ENCODE measurements at regions not wholly inside any gene's neighbourhood (a gene's known extent, or its start where the extent isn't known, plus 50 kb on each side); places are given as distances from the start of the nearest gene placed in this dataset.

- ChIA-PET POLR2A (ENCODE audit: partially characterized antibody) (interaction anchor here (1.5 kb wide), 1 partner anchor 7 kb away, joined by 4 read pairs; no protein-coding TSS in a partner anchor), CTCF (ENCODE audit: partially characterized antibody) (interaction anchor here (1.6 to 8.2 kb wide), 2 partner anchors 10 to 49 kb away, joined by 4 to 50 read pairs; no protein-coding TSS in a partner anchor)
- no peaks in the 10 kb centered on the region for H4K20me1 ChIP-seq (replicated peaks in 1 of 2; ENCODE audit: control insufficient read depth in 1 of 2, insufficient read depth in 2 of 2, low read length in 2 of 2)
- 93% methylated on average over 5 of the region's 5 CpGs; no CpG with 5 or more reads in 1 of the 2 experiments for WGBS, 2 experiments (ENCODE audit: extremely low coverage in 1 of 2, insufficient coverage in 1 of 2, insufficient read length in 1 of 2, insufficient replicate concordance in 2 of 2, low coverage in 1 of 2, low lambda C conversion rate in 2 of 2, missing lambda C conversion rate in 1 of 2)
- H3K14ac ChIP-seq (ENCODE audit: insufficient read length): no peak overlapping the region
- H3K56ac ChIP-seq (replicated peaks; ENCODE audit: insufficient read length, low read depth, low read length): no peak overlapping the region
- no peak overlapping the region for H3K4me2 ChIP-seq (ENCODE audit: insufficient read depth in 1 of 2, low read depth in 2 of 2, low read length in 2 of 2)
- H4K8ac ChIP-seq (ENCODE audit: extremely low read depth, insufficient read depth, low read length): no peak overlapping the region
- H3K27me3 ChIP-seq (replicated peaks in 1 of 4; ENCODE audit: control insufficient read depth in 3 of 4, extremely low read depth in 1 of 4, insufficient read depth in 3 of 4, low read length in 3 of 4): no peaks in the 10 kb centered on the region
- H4K5ac ChIP-seq (ENCODE audit: insufficient read length, low read depth, low read length): no peak overlapping the region
- no peak overlapping the region for H2BK20ac ChIP-seq (ENCODE audit: low read length)
- H2BK12ac ChIP-seq (ENCODE audit: low read depth, low read length): no peak overlapping the region
- no peaks in the 10 kb centered on the region for H3K9me3 ChIP-seq (ENCODE audit: insufficient read depth in 2 of 2, low read depth in 1 of 2, low read length in 1 of 2)
- H2AFZ ChIP-seq (ENCODE audit: low read length): no peak overlapping the region
- FAIRE-seq (no peak), DNase-seq (ENCODE audit: low read depth in 1 of 2, low spot score in 2 of 2) (no peak)
- no peaks in the 10 kb centered on the region for H3K36me3 ChIP-seq (ENCODE audit: control insufficient read depth in 2 of 4, insufficient read depth in 4 of 4, low read length in 3 of 4)
- H3K4me1 ChIP-seq (replicated peaks in 1 of 4; ENCODE audit: control insufficient read depth in 3 of 4, insufficient read depth in 4 of 4, low read length in 3 of 4): no peaks in the 10 kb centered on the region
- H3K79me1 ChIP-seq (ENCODE audit: low read depth, low read length): no peaks in the 10 kb centered on the region; the same call in 1 of the 2 replicates
- no peak overlapping the region for H3K4ac ChIP-seq (replicated peaks; ENCODE audit: insufficient read length, low read depth, low read length)
- no peak overlapping the region for H3K23ac ChIP-seq (ENCODE audit: insufficient read length)
- H2BK120ac ChIP-seq (replicated peaks; ENCODE audit: low read depth, low read length): no peak overlapping the region
- H3K9ac ChIP-seq (replicated peaks in 1 of 4; ENCODE audit: extremely low read depth in 1 of 4, low read depth in 3 of 4, low read length in 3 of 4): no peak overlapping the region
- no peaks in the 10 kb centered on the region for H3K23me2 ChIP-seq (ENCODE audit: low read depth, low read length)
- no peak overlapping the region for H3K4me3 ChIP-seq (ENCODE audit: extremely low read depth in 1 of 4, insufficient read depth in 2 of 4, low read depth in 3 of 4, low read length in 4 of 4)
- H4K91ac ChIP-seq (replicated peaks; ENCODE audit: insufficient read length, low read length): no peak overlapping the region
- no peak overlapping the region for H2AK5ac ChIP-seq (ENCODE audit: low read depth, low read length)
- no peak overlapping the region for H2BK5ac ChIP-seq (ENCODE audit: low read depth, low read length)
- H2BK15ac ChIP-seq (ENCODE audit: low read length): no peak overlapping the region
- H3K79me2 ChIP-seq (ENCODE audit: control insufficient read depth in 1 of 2, insufficient read depth in 2 of 2, low read length in 2 of 2): no peaks in the 10 kb centered on the region
- H3K27ac ChIP-seq (ENCODE audit: low read depth, low read length): no peak overlapping the region
- no peak overlapping the region for H3K18ac ChIP-seq (ENCODE audit: extremely low read depth, low read length)
- TF ChIP-seq CTBP2 (IDR thresholded peaks at IDR 0.05; ENCODE audit: borderline replicate concordance, insufficient read depth, insufficient read length, low read length): no peak
- no peak for TF ChIP-seq HDAC6 (IDR thresholded peaks at IDR 0.05; ENCODE audit: low read depth, low read length)
- TF ChIP-seq NRF1 (IDR thresholded peaks at IDR 0.05; ENCODE audit: low read depth, low read length): no peak
- no peak for TF ChIP-seq RBBP5 (IDR thresholded peaks at IDR 0.05; ENCODE audit: borderline replicate concordance, low read depth, low read length)
- TF ChIP-seq RNF2 (IDR thresholded peaks at IDR 0.05; ENCODE audit: borderline replicate concordance, low read depth, low read length, missing control alignments, poor library complexity, severe bottlenecking): no peak
- TF ChIP-seq POU5F1 (IDR thresholded peaks at IDR 0.05; ENCODE audit: low read depth, low read length): no peak
- no peak for TF ChIP-seq SP2 (IDR thresholded peaks at IDR 0.05; ENCODE audit: low read length)
- TF ChIP-seq TEAD4 (IDR thresholded peaks at IDR 0.05; ENCODE audit: low read depth, low read length): no peak
- no peak for TF ChIP-seq SRF (IDR thresholded peaks at IDR 0.05; ENCODE audit: low read depth, low read length)
- TF ChIP-seq POLR2AphosphoS5 (IDR thresholded peaks at IDR 0.05; ENCODE audit: low read depth, low read length): no peak
- TF ChIP-seq TCF12 (IDR thresholded peaks at IDR 0.05; ENCODE audit: low read depth, low read length): no peak
- TF ChIP-seq CHD1 (IDR thresholded peaks at IDR 0.05; ENCODE audit: low read depth, low read length): no peak
- no peak for TF ChIP-seq YY1 (IDR thresholded peaks at IDR 0.05; ENCODE audit: low read depth, low read length)
- TF ChIP-seq NANOG (IDR thresholded peaks at IDR 0.05; ENCODE audit: insufficient read depth, low read depth, low read length, poor library complexity, severe bottlenecking): no peak
These were observed 109.7 kb downstream of the SLC25A47 start for GRCh38 chr14:100432652-100433427.

Data from H1 (cell line).